Coronary artery (tissue), 2 donors: ENCODE measurements at regions not wholly inside any gene's neighbourhood (a gene's known extent, or its start where the extent isn't known, plus 50 kb on each side); places are given as distances from the start of the nearest gene placed in this dataset.

Experiments used
- DNase-seq: peaks from one replicate; pipeline ENCODE4 v3.0.0-alpha.2; 2017; ENCODE audit warnings: low spot score
- H3K27ac ChIP-seq, 2 donors: fragments of 200-600 bp; sonication (generic); one replicate each; pipeline ENCODE4 v1.5.1; 2016 to 2019
- H3K4me3 ChIP-seq: fragments of 200-600 bp; sonication (generic); 2 replicates; pipeline ENCODE4 v1.5.1; 2016; ENCODE audit warnings: mild to moderate bottlenecking, moderate library complexity
- TF ChIP-seq, protein P1 (sequence below): fragments of 200-600 bp; sonication (generic); IDR thresholded peaks from one replicate; pipeline ENCODE4 v1.5.1; 2019; ENCODE audit warnings: antibody characterized with exemption

DNA sequence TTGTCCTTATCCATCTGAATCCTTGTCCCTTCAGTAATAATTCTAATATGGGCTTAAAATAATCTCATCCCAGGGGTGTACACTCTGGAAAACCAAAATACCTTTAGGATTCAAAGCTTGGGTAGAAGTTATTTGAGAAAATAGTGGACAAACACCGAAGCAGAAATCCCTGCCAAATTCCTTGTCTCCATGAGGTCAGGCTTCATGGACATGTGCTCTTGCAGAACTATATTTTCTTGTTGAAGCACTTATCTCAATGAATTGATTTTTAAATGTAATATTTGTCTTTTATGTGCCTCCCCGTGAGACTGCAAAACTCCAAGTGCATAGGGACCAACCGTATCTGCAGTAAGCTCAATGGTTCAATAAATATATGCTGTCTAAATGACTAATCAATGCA is 1153.3 kb upstream of the AUTS2 start:
- DNase-seq = no peak
- no peak overlapping the region for H3K27ac ChIP-seq
- no peak overlapping the region for H3K4me3 ChIP-seq
- TF ChIP-seq, protein P1, sequence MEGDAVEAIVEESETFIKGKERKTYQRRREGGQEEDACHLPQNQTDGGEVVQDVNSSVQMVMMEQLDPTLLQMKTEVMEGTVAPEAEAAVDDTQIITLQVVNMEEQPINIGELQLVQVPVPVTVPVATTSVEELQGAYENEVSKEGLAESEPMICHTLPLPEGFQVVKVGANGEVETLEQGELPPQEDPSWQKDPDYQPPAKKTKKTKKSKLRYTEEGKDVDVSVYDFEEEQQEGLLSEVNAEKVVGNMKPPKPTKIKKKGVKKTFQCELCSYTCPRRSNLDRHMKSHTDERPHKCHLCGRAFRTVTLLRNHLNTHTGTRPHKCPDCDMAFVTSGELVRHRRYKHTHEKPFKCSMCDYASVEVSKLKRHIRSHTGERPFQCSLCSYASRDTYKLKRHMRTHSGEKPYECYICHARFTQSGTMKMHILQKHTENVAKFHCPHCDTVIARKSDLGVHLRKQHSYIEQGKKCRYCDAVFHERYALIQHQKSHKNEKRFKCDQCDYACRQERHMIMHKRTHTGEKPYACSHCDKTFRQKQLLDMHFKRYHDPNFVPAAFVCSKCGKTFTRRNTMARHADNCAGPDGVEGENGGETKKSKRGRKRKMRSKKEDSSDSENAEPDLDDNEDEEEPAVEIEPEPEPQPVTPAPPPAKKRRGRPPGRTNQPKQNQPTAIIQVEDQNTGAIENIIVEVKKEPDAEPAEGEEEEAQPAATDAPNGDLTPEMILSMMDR = no peak

DNA sequence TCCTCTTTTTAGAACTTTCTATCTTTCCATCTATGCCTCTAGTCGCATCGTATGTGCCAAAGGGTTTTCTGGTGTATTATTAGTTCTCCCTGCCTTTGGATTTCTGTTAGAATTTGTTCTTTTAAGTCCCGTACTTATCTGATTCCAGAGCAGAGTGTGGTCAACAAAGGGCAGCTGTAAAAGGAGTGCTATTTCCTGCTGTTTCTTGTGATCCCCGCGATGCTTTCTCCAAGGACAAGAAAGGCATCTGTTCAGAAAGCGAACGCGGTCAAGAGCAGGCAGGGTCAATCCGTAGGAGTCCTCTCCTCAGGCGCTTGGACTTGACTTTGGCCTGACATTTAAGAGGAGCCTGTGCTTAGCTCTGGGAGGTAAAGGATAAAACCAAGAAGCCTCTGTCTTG is 1152.1 kb upstream of the AUTS2 start:
- TF ChIP-seq, protein P1 = no peak
- Histone ChIP-seq H3K4me3 (no peak overlapping the region), H3K27ac (no peak overlapping the region)
- DNase-seq = no peak

DNA sequence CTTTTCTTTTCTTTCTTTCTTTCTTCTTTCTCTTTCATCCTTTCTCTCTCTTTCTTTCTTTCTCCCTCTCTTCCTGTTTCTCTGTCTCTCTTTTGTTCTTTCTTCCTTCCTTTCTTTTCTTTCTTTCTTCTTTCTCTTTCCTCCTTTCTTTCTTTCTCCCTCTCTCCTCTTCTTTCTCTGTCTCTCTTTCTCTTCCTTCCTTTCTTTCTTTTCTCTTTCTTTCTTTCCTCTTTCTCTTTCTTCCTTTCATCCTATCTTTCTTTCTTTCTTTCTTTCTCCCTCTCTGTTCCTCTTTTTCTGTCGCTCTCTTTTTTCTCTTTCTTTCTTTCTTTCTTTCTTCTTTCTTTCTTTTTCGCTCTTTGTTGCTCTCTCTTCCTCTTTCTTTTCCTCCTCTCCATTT is 1149.2 kb upstream of the AUTS2 start:
- Histone ChIP-seq H3K4me3 (no peak overlapping the region), H3K27ac (no peak overlapping the region)
- TF ChIP-seq, protein P1 = no peak
- no peak for DNase-seq

DNA sequence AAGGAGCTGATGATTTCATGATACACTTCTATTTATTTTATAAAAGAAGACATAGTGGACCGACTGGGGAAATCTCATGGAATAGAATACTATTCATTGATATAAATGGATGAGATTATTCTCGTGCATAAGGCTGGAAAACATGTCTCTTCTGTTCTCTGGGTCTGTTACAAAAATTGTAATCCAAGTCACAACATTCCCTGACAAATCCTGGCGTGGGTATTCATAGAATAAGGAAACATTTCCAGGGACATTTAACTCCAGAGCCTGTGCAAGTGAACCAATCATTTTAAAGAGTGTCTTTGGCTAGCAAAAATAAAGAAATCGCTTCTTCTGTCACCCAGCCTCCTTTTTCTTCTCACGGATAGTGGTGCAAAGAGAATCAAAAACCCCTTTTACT is 1148.5 kb upstream of the AUTS2 start:
- H3K4me3 ChIP-seq = no peak overlapping the region
- H3K27ac ChIP-seq = no peak overlapping the region
- no peak for DNase-seq
- TF ChIP-seq, protein P1 = no peak

DNA sequence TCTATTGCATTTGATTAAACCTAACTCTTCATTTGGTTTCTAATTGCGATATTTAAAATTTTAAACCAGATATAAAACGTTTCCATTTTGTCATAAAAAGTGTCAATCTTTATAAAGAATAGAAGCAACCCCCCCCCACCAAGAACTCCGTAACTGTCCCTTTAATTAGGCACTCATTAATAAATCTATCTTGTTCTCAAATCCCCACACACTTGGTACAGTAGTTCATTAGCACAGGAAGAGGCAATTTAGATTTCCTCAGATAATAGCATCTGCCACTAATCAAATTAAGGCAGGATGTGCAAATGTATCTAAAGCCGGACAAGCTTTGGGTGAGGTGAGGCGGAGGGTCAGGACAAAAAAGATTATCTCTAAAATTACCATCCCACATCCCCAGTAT is 1143.3 kb upstream of the AUTS2 start:
- TF ChIP-seq, protein P1 = no peak
- no peak for DNase-seq
- Histone ChIP-seq H3K4me3 (no peak overlapping the region), H3K27ac (no peak overlapping the region)

DNA sequence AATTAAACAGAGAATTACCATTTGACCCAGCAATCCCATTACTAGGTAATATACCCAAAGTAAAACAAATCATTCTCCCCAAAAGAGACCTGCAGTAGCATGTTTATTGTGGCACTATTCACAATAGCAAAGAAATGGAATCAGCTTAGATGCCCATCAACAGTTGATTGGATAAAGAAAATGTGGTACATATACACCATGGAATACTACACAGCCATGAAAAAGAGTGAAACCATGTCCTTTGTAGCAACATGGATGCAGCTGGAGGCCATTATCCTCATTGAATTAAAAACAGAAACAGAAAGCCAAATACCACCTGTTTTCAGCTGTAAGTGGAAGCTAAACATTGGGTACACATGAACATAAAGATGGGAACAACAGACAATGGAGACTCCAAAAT is 1141.8 kb upstream of the AUTS2 start:
- TF ChIP-seq, protein P1 = no peak
- Histone ChIP-seq H3K4me3 (no peak overlapping the region), H3K27ac (no peak overlapping the region)
- no peak for DNase-seq

DNA sequence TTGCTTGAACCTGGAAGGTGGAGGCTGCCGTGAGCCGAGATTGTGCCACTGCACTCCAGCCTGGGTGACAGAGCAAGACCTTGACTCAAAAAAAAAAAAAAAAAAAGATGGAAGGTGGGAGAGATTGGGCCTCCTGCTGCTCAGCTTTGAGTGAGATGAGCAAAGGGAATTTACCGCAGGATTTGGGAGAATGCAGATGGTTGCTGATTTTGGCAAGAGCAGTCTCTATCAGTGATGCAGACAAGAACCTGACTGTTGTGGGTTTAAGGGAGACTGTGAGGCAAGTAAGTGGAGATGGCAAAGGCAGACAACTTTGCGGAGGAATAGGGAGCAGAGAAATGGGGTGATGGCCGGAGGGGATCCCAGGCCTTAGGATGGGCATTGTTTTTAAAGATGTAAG is 1140.8 kb upstream of the AUTS2 start:
- no peak for DNase-seq
- H3K27ac ChIP-seq = no peak overlapping the region
- no peak overlapping the region for H3K4me3 ChIP-seq
- TF ChIP-seq, protein P1 = no peak
